ENCODE measurements at regions not wholly inside any gene's neighbourhood (a gene's known extent, or its start where the extent isn't known, plus 50 kb on each side); places are given as distances from the start of the nearest gene placed in this dataset.

DNA sequence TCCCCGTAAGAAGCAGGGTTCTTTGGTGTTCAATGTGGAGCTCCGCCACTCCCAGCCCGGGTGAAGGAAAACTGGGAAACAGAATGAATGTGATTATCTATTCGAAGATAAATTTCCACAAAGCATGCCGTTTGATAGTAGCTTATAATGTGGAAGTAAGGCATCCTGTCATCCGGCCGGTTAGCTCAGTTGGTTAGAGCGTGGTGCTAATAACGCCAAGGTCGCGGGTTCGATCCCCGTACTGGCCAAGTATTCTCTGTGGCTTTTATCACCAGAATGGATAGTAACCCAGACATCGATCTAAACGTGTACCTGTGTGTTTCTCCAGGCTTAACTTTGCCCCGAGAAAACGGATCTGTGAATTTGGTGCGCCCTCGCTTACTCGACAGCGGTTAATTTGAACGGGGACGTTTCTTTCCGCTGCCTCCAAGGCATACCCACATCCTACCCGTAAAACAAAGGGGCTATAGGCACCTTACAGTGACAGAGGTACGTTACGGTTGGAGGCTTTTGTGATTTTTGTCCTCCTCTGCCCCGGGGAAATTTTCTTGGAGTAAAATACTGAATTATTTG is 215.2 kb upstream of the ZNF184 start (continued):
- 0 out of 2 replicates have a peak, but pooled peaks have one; percentile 48 for TF ChIP-seq NFAT5 (CRISPR knock-in tag; IDR thresholded peaks at IDR 0.05)
- 0 out of 2 replicates have a peak, but pooled peaks have one; percentile 33 for TF ChIP-seq ATF1 (CRISPR knock-in tag; IDR thresholded peaks at IDR 0.05)
- TF ChIP-seq, protein P1, sequence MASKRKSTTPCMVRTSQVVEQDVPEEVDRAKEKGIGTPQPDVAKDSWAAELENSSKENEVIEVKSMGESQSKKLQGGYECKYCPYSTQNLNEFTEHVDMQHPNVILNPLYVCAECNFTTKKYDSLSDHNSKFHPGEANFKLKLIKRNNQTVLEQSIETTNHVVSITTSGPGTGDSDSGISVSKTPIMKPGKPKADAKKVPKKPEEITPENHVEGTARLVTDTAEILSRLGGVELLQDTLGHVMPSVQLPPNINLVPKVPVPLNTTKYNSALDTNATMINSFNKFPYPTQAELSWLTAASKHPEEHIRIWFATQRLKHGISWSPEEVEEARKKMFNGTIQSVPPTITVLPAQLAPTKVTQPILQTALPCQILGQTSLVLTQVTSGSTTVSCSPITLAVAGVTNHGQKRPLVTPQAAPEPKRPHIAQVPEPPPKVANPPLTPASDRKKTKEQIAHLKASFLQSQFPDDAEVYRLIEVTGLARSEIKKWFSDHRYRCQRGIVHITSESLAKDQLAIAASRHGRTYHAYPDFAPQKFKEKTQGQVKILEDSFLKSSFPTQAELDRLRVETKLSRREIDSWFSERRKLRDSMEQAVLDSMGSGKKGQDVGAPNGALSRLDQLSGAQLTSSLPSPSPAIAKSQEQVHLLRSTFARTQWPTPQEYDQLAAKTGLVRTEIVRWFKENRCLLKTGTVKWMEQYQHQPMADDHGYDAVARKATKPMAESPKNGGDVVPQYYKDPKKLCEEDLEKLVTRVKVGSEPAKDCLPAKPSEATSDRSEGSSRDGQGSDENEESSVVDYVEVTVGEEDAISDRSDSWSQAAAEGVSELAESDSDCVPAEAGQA (IDR thresholded peaks at IDR 0.05; ENCODE audit: low read depth) = no peak
- TF ChIP-seq, protein P1 (CRISPR knock-in tag; IDR thresholded peaks at IDR 0.05; ENCODE audit: borderline replicate concordance) = no peak
- TF ChIP-seq ZNF879 (CRISPR knock-in tag; IDR thresholded peaks at IDR 0.05) = no peak
- TF ChIP-seq, protein P2, sequence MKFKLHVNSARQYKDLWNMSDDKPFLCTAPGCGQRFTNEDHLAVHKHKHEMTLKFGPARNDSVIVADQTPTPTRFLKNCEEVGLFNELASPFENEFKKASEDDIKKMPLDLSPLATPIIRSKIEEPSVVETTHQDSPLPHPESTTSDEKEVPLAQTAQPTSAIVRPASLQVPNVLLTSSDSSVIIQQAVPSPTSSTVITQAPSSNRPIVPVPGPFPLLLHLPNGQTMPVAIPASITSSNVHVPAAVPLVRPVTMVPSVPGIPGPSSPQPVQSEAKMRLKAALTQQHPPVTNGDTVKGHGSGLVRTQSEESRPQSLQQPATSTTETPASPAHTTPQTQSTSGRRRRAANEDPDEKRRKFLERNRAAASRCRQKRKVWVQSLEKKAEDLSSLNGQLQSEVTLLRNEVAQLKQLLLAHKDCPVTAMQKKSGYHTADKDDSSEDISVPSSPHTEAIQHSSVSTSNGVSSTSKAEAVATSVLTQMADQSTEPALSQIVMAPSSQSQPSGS (CRISPR knock-in tag; IDR thresholded peaks at IDR 0.05) = peak; percentile 65; the same call in 1 of the 2 replicates
- TF ChIP-seq ZNF775 (CRISPR knock-in tag; IDR thresholded peaks at IDR 0.05; ENCODE audit: borderline replicate concordance) = no peak
- TF ChIP-seq MAFK (conservative IDR thresholded peaks at IDR 0.05 in 1 of 2, IDR thresholded peaks at IDR 0.05 in 1 of 2; ENCODE audit: low read length in 2 of 2) = no peak
- TF ChIP-seq ZBTB43 (CRISPR knock-in tag; conservative IDR thresholded peaks at IDR 0.05) = 0 out of 2 replicates have a peak, but pooled peaks have one; percentile 63
- no peak for TF ChIP-seq AHR (CRISPR knock-in tag; IDR thresholded peaks at IDR 0.05)
- peak; percentile 87 for TF ChIP-seq HOXA3 (CRISPR knock-in tag; IDR thresholded peaks at IDR 0.05)
- 0 out of 2 replicates have a peak, but pooled peaks have one; percentile 57 for TF ChIP-seq ZNF350 (CRISPR knock-in tag; IDR thresholded peaks at IDR 0.05; ENCODE audit: borderline replicate concordance, low read depth)
- TF ChIP-seq SP2 (CRISPR knock-in tag; IDR thresholded peaks at IDR 0.05) = no peak
- TF ChIP-seq NBN (conservative IDR thresholded peaks at IDR 0.05) = no peak
- TF ChIP-seq RARG (CRISPR knock-in tag; IDR thresholded peaks at IDR 0.05; ENCODE audit: low read depth) = no peak
- TF ChIP-seq ZNF20 (CRISPR knock-in tag; IDR thresholded peaks at IDR 0.05) = no peak

Data from HepG2 (cell line).